MG63 (cell line): ENCODE measurements at regions not wholly inside any gene's neighbourhood (a gene's known extent, or its start where the extent isn't known, plus 50 kb on each side); places are given as distances from the start of the nearest gene placed in this dataset.
"Not testable (repeated sequence)": the region's sequence is repeated elsewhere in the genome, so short reads cannot be mapped to it uniquely, and the experiment has no call there.

Source experiments
- DNase-seq: peaks from one replicate; pipeline ENCODE4 v3.0.0-alpha.2; 2020
- H3K27me3 ChIP-seq: fragments of 250-450 bp; sonication (Bioruptor Pico); 2 replicates; pipeline ENCODE4 v1.5.1; 2020; ENCODE audit warnings: mild to moderate bottlenecking, moderate library complexity
- H3K36me3 ChIP-seq: fragments of 250-450 bp; sonication (Bioruptor Pico); 2 replicates; pipeline ENCODE4 v1.5.1; 2020; ENCODE audit warnings: mild to moderate bottlenecking, moderate library complexity
- H3K4me3 ChIP-seq: fragments of 250-450 bp; sonication (Bioruptor Pico); 2 replicates; pipeline ENCODE4 v1.5.1; 2020; ENCODE audit warnings: mild to moderate bottlenecking, moderate library complexity
- H3K9me3 ChIP-seq: fragments of 250-450 bp; sonication (Bioruptor Pico); 2 replicates; pipeline ENCODE4 v1.5.1; 2020; ENCODE audit warnings: mild to moderate bottlenecking, moderate library complexity

DNA sequence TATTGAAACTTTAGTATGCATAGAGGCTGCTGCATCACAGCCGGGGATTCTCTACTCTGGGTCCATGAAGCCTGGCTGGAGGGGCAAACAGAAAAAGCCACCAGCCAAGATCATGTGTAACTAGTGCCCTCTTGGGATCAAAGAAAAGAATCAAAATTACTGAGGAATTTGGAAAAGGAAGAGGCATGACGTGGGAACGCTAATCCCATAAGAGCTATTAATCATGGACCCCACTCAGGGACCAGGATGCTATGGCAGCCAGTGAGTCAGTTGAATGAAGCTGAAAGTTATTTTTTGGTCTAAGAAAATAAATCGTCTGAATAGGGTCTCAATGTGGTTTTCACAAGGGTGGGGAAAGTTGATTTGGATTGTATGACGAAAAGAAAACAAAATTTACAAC lies 1165.1 kb downstream of the ROBO2 start:
- Histone ChIP-seq H3K9me3 (no peaks in the 10 kb centered on the region), H3K27me3 (no peaks in the 10 kb centered on the region), H3K36me3 (no peaks in the 10 kb centered on the region), H3K4me3 (no peak overlapping the region)
- peak; percentile 13 for DNase-seq

DNA sequence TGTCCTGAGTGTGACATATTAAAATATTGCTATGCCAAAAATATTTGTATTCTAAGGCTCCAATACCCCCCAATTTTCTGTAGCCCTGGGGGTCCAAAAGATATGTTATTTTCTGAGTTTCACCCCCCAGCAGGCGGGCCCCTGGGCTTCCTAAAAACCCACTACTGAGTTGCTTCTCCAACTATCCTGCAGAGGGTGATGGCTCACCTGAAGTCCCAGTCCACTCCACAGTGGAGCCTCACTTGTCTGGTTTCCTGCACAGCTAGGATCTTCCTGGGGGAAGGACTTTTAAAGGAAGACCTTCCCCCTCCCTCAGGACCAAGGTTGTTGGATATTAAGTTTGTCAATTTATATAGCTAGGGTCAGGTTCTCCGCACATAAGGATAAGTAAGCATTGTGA lies 1181.4 kb downstream of the ROBO2 start:
- H3K27me3 ChIP-seq, result no peaks in the 10 kb centered on the region
- no peak for DNase-seq
- H3K4me3 ChIP-seq, result no peak overlapping the region
- H3K36me3 ChIP-seq, result no peaks in the 10 kb centered on the region
- no peaks in the 10 kb centered on the region for H3K9me3 ChIP-seq

DNA sequence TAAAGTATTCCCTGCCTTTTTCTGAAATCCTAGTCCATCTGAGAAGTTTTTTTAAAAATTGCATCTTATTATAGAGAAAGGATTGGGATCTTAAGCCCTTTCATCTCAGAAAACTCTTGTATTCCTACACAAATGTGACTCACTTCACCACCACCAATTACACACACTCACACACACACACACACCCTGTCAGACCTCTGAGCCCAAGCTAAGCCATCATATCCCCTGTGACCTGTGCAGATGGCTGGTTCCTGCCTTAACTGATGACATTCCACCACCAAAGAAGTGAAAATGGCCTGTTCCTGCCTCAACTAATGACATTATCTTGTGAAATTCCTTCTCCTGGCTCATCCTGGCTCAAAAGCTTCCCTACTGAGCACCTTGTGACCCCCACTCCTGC lies 1181.9 kb downstream of the ROBO2 start:
- DNase-seq, result no peak
- no peaks in the 10 kb centered on the region for H3K9me3 ChIP-seq
- H3K4me3 ChIP-seq, result no peak overlapping the region
- no peaks in the 10 kb centered on the region for H3K27me3 ChIP-seq
- H3K36me3 ChIP-seq, result no peaks in the 10 kb centered on the region

DNA sequence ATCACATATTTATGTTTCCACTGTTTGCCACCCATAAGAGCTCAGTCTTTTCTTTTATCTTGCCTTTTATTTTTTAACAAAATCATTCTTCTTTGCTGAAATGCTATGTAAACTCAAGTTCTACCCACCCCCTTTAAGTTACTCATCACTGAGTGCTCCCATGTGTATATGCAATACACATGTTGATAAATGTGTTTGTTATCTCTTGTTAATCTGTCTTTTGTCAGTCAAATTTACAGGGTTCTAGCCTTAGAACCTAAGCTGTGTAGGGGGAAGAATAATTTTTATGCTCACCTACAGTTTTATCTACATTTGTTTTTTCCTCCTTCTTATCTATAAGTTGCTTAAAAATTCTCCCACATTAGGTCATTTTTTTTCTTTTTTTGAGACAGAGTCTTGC lies 1195.9 kb downstream of the ROBO2 start:
- DNase-seq, result no peak
- H3K27me3 ChIP-seq, result no peaks in the 10 kb centered on the region
- no peaks in the 10 kb centered on the region for H3K36me3 ChIP-seq
- no peaks in the 10 kb centered on the region for H3K9me3 ChIP-seq
- no peak overlapping the region for H3K4me3 ChIP-seq

GRCh38 chr3:78238811-78239210 lies 1198.9 kb downstream of the ROBO2 start:
- Histone ChIP-seq H3K36me3 (no peaks in the 10 kb centered on the region), H3K9me3 (no peaks in the 10 kb centered on the region)
- DNase-seq, result no peak

DNA sequence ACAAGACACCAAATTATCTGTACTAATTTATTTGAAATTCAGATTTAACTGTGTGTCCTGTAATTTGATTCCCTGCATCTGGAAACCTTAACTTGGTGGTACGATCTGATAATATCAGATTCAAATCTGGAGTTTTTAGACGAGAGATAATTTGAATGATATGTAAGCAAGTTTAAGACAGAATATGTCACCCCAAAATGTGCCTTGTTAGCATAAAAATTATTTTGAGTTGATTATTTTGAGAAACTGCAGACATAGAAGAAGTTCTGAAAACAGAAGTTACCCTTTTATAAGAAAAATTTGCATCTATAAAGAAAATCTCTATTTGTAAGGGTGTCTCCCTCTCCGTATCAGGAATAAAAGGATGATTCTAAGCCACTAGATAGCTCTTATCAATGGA lies 1202.8 kb downstream of the ROBO2 start:
- H3K27me3 ChIP-seq, result no peaks in the 10 kb centered on the region
- no peak for DNase-seq
- no peaks in the 10 kb centered on the region for H3K36me3 ChIP-seq
- H3K9me3 ChIP-seq, result no peaks in the 10 kb centered on the region
- H3K4me3 ChIP-seq, result no peak overlapping the region

More at GRCh38 chr3:78238811-78239210, 1198.9 kb downstream of the ROBO2 start:
- H3K4me3 ChIP-seq, result no peak overlapping the region
- H3K27me3 ChIP-seq, result no peaks in the 10 kb centered on the region

DNA sequence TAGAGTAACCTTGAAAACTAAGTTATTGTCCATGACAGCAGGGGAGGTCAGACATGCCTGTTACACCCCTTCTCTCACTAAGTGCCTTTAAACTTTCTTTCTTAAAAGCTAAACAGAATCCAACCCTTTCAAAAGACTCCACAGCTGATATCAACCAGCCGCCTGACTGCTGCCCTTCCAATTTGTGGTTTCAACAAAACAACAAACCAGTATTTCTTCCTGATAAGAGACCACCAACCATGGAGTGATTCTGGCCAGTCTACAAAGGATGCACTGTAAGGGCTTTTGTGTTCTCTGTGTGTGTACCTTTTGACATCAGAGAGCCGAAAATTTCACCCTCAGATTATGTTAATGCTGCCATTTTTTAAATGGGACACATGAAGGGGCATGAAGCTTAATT lies 1204.2 kb downstream of the ROBO2 start:
- Histone ChIP-seq H3K36me3 (no peaks in the 10 kb centered on the region), H3K9me3 (no peaks in the 10 kb centered on the region)
- DNase-seq, result no peak

DNA sequence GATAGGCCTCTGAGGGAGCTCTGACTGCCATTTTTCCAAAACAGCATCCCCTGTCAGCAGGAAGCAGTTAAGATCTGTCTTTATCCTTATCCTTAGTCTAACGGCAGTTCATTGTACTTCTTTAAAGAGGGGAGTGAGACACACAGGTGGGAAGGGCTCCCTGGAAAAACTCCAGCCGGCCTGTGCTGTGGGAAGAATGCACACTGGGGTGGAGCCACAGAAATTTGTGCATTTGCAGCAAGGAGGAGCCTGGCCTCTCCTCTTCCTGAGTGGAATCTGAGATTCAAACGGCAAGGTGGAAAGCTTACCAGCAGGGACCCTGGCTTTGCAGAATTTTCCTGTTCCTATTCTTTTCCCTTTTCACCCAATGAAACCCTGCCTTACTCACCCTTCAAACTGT lies 1209.4 kb downstream of the ROBO2 start:
- Histone ChIP-seq H3K27me3 (no peaks in the 10 kb centered on the region), H3K36me3 (no peaks in the 10 kb centered on the region), H3K4me3 (no peak overlapping the region), H3K9me3 (no peaks in the 10 kb centered on the region)
- DNase-seq, result no peak

More for the DNA sequence above, 1204.2 kb downstream of the ROBO2 start:
- Histone ChIP-seq H3K27me3 (no peaks in the 10 kb centered on the region), H3K4me3 (no peak overlapping the region)

DNA sequence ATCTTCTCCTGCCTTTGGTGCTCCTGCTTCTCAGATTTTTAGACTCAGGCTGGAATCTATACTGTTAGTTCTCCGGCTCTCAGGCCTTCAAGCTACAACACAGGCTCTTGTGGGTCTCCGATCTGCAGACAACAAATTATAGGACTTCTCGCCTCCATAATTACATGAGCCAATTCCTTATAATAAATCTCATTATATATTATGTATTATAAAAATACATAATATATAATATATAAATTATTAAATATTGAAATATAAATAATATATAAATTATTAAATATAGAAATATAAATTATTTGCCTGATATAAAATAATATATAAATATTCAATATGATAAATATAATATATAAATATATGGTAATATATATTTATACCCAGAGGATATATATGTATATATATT lies 1214.0 kb downstream of the ROBO2 start:
- no peaks in the 10 kb centered on the region for H3K9me3 ChIP-seq
- no peaks in the 10 kb centered on the region for H3K36me3 ChIP-seq
- no peak overlapping the region for H3K4me3 ChIP-seq
- H3K27me3 ChIP-seq, result no peaks in the 10 kb centered on the region
- DNase-seq, result no peak

GRCh38 chr3:78255403-78255802 lies 1215.5 kb downstream of the ROBO2 start:
- Histone ChIP-seq H3K27me3 (no peaks in the 10 kb centered on the region), H3K9me3 (no peaks in the 10 kb centered on the region), H3K4me3 (no peak overlapping the region), H3K36me3 (no peaks in the 10 kb centered on the region)
- no peak for DNase-seq

- H3K36me3 ChIP-seq, result no peaks in the 10 kb centered on the region
- no peaks in the 10 kb centered on the region for H3K27me3 ChIP-seq
- DNase-seq, result no peak
- no peaks in the 10 kb centered on the region for H3K9me3 ChIP-seq
- H3K4me3 ChIP-seq, result no peak overlapping the region
Observed at GRCh38 chr3:78256123-78256522, 1216.2 kb downstream of the ROBO2 start.

DNA sequence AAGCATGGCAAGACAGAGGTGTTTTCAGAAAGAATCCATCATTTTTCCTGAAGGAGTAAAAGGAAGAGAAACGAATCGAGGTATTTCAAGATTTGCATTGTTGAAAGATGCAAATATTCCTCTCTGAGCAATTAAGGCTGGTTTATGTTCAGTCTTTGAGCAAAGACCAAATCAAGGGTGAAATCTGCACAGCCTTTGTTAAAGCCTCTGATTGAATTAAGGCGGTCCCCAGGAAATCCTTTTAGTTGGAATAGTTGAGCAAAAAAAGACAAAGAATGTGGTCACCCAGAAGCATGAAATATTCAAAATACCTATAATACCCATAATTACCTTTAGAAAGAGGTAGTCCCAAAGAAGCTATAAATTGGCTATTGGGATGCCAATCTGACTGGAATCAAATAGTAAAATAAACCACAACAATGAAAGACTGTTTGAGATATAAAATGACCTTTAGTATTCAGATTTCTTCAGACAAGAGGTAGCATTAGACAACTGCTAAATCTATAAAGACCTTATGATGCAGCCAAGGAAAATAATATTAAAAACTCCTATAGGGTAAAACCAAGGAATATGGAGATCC lies 1218.1 kb downstream of the ROBO2 start:
- Histone ChIP-seq H3K4me3 (no peak overlapping the region), H3K36me3 (no peaks in the 10 kb centered on the region), H3K27me3 (no peaks in the 10 kb centered on the region), H3K9me3 (no peaks in the 10 kb centered on the region)
- DNase-seq, result no peak

DNA sequence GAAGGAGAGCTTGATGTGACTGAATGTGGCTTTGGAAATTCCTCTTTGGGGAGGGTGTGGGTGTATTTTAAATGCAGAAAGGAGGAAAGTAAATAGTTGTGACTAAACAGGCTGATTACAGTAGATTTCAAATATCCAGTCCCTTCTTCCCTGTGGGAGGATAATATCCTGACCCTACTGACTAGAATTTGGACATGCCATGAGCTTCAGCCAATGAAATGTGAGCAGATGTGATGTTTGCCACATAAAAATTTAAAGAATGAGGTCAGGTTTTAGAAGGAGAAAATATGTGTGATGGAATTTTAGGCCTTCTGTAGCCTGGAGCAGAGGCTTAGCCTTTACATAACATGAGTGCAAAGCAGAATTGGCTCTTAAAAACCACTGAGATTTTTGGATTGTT lies 1218.9 kb downstream of the ROBO2 start:
- Histone ChIP-seq H3K27me3 (no peaks in the 10 kb centered on the region), H3K4me3 (no peak overlapping the region), H3K9me3 (no peaks in the 10 kb centered on the region), H3K36me3 (no peaks in the 10 kb centered on the region)
- DNase-seq, result no peak

DNA sequence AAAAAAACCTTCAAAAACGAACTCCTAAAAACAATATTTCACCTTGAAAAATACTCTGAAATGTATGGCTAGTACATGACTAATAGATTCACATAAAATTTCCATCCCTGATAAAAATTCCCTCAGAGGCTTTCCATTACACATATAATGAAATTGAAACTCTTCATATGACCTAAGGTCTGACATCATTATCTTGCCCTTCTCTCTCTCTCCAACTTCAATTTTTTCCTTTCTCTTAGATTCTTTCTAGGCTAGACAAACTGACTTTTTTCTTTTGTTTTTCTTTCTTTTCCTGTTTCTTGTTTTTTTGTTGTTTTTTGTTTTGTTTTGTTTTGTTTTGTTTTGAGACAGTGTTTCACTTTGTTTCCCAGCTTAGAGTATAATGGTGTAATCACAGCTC lies 1220.5 kb downstream of the ROBO2 start:
- DNase-seq, result no peak
- H3K27me3 ChIP-seq, result no peaks in the 10 kb centered on the region
- no peaks in the 10 kb centered on the region for H3K36me3 ChIP-seq
- no peak overlapping the region for H3K4me3 ChIP-seq
- H3K9me3 ChIP-seq, result no peaks in the 10 kb centered on the region

- not testable (repeated sequence) for H3K9me3 ChIP-seq, DNase-seq, H3K4me3 ChIP-seq, H3K36me3 ChIP-seq, H3K27me3 ChIP-seq
Observed at GRCh38 chr3:78266550-78266949, 1226.7 kb downstream of the ROBO2 start.

- H3K4me3 ChIP-seq, result no peak overlapping the region
- no peaks in the 10 kb centered on the region for H3K36me3 ChIP-seq
- H3K27me3 ChIP-seq, result no peaks in the 10 kb centered on the region
- no peaks in the 10 kb centered on the region for H3K9me3 ChIP-seq
- DNase-seq, result no peak
Observed at GRCh38 chr3:78267235-78267634, 1227.3 kb downstream of the ROBO2 start.

DNA sequence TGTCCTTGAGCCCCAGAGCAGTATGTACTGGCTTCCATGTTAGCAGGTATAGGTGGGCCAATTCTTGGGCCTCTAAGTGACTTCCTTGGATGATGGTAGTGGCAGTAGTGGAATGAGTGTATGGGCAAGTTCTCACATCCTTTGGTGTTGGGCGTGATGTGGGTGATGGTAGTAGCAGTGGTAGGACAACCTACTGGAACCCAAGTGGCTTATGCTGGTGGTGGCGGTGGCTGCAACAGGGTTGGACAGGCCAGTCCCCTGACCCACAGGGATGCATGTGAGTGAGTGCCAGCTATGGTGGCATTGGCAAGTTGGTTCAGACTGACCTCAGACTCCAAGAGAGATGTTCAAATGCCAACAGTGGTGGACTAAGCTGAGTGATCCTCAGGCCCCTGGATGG lies 1228.2 kb downstream of the ROBO2 start:
- Histone ChIP-seq H3K4me3 (no peak overlapping the region), H3K27me3 (no peaks in the 10 kb centered on the region)

GRCh38 chr3:78268716-78269668 lies 1229.1 kb downstream of the ROBO2 start:
- H3K9me3 ChIP-seq, result no peaks in the 10 kb centered on the region
- H3K36me3 ChIP-seq, result no peaks in the 10 kb centered on the region
- DNase-seq, result no peak
- H3K27me3 ChIP-seq, result no peaks in the 10 kb centered on the region
- H3K4me3 ChIP-seq, result no peak overlapping the region

More for the DNA sequence above, 1228.2 kb downstream of the ROBO2 start:
- DNase-seq, result no peak
- Histone ChIP-seq H3K9me3 (no peaks in the 10 kb centered on the region), H3K36me3 (no peaks in the 10 kb centered on the region)
